ENCODE measurements at regions not wholly inside any gene's neighbourhood (a gene's known extent, or its start where the extent isn't known, plus 50 kb on each side); places are given as distances from the start of the nearest gene placed in this dataset.

- no peak for TF ChIP-seq NFKB2 (CRISPR knock-in tag; IDR thresholded peaks at IDR 0.05; ENCODE audit: borderline replicate concordance)
- no peak for TF ChIP-seq IRX3 (CRISPR knock-in tag; IDR thresholded peaks at IDR 0.05; ENCODE audit: borderline replicate concordance, low read depth)
Measured at GRCh38 chr5:125826214-125826613, 597.0 kb upstream of the GRAMD2B start.

Data from HepG2 (cell line).